ENCODE measurements at regions not wholly inside any gene's neighbourhood (a gene's known extent, or its start where the extent isn't known, plus 50 kb on each side); places are given as distances from the start of the nearest gene placed in this dataset.
"Not testable (repeated sequence)": the region's sequence is repeated elsewhere in the genome, so short reads cannot be mapped to it uniquely, and the experiment has no call there.

GRCh38 chr5:17066026-17066425 lies 129.9 kb upstream of the MYO10 start:
- TF ChIP-seq EZH2 (IDR thresholded peaks at IDR 0.05; ENCODE audit: borderline replicate concordance, insufficient read depth, low read depth, low read length, poor library complexity, severe bottlenecking); CTCF (IDR thresholded peaks at IDR 0.05): not testable (repeated sequence)
